PC-9 (cell line): ENCODE measurements at regions not wholly inside any gene's neighbourhood (a gene's known extent, or its start where the extent isn't known, plus 50 kb on each side); places are given as distances from the start of the nearest gene placed in this dataset.

Source experiments
- EZH2 ChIP-seq: fragments of 200-600 bp; sonication (generic); IDR thresholded peaks from 2 replicates; pipeline ENCODE4 v1.8.0; 2017; ENCODE audit warnings: antibody characterized with exemption, low read depth
- TF ChIP-seq, protein P1 (sequence below): fragments of 200-600 bp; sonication (generic); conservative IDR thresholded peaks from 2 replicates; pipeline ENCODE4 v1.6.1; 2017; ENCODE audit warnings: mixed run types, antibody characterized with exemption, mild to moderate bottlenecking, moderate library complexity

DNA sequence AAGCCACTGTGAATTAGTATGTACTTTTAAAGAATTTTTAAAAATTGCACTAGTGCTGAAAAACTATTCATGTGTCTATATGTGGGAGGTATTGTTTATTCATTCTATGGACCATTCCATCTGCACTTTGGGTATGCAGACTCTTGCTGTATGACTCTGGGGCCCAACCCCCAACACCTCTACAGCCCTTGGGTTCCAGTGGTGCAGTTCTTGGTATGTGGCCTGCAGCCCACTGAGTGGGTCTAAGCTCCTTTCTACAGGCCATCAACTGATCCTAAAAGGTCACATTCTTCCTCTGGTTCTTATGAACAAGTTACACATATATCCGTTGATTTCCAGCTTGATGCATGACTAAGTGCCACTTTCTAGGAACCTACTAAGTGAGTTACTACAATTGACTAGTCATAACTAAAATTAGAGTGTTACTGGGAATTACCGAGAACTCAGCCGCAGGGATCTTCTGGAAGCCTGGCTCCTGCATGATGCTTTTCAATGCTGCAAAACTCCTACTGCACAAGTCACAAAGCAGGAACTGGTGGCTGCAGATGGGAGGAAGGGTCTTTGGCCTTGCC, 62.4 kb upstream of the MED13L start:
- no peak for TF ChIP-seq EZH2
- TF ChIP-seq, protein P1, sequence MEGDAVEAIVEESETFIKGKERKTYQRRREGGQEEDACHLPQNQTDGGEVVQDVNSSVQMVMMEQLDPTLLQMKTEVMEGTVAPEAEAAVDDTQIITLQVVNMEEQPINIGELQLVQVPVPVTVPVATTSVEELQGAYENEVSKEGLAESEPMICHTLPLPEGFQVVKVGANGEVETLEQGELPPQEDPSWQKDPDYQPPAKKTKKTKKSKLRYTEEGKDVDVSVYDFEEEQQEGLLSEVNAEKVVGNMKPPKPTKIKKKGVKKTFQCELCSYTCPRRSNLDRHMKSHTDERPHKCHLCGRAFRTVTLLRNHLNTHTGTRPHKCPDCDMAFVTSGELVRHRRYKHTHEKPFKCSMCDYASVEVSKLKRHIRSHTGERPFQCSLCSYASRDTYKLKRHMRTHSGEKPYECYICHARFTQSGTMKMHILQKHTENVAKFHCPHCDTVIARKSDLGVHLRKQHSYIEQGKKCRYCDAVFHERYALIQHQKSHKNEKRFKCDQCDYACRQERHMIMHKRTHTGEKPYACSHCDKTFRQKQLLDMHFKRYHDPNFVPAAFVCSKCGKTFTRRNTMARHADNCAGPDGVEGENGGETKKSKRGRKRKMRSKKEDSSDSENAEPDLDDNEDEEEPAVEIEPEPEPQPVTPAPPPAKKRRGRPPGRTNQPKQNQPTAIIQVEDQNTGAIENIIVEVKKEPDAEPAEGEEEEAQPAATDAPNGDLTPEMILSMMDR: no peak
